ENCODE measurements at regions not wholly inside any gene's neighbourhood (a gene's known extent, or its start where the extent isn't known, plus 50 kb on each side); places are given as distances from the start of the nearest gene placed in this dataset.

DNA sequence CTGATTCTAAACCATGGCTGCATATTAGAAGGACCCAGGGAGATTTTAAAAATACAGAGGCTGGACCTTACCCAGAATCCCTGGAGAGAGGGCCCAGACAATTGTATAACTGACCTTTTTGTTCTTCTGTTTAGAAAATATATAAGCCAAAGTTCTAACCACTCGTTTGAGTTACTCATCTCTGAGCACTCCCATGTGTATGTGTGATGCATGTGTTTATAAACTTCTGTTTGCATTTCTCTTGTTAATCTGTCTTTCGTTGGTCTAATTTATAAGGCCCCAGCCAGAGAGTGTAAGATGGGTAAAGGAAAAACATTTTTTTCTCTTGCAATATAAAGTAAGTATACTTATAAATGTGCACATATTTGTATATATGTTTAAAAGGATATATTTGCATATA is 443.9 kb downstream of the ZNF608 start:
- H3K4me3 ChIP-seq (ENCODE audit: control insufficient read depth, low read depth, low read length): no peak overlapping the region
- DNase-seq (ENCODE audit: low read depth): peak; percentile 85
- TF ChIP-seq, protein P1, sequence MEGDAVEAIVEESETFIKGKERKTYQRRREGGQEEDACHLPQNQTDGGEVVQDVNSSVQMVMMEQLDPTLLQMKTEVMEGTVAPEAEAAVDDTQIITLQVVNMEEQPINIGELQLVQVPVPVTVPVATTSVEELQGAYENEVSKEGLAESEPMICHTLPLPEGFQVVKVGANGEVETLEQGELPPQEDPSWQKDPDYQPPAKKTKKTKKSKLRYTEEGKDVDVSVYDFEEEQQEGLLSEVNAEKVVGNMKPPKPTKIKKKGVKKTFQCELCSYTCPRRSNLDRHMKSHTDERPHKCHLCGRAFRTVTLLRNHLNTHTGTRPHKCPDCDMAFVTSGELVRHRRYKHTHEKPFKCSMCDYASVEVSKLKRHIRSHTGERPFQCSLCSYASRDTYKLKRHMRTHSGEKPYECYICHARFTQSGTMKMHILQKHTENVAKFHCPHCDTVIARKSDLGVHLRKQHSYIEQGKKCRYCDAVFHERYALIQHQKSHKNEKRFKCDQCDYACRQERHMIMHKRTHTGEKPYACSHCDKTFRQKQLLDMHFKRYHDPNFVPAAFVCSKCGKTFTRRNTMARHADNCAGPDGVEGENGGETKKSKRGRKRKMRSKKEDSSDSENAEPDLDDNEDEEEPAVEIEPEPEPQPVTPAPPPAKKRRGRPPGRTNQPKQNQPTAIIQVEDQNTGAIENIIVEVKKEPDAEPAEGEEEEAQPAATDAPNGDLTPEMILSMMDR (conservative IDR thresholded peaks at IDR 0.05; ENCODE audit: control insufficient read depth, insufficient read depth, low read depth, low read length): no peak

DNA sequence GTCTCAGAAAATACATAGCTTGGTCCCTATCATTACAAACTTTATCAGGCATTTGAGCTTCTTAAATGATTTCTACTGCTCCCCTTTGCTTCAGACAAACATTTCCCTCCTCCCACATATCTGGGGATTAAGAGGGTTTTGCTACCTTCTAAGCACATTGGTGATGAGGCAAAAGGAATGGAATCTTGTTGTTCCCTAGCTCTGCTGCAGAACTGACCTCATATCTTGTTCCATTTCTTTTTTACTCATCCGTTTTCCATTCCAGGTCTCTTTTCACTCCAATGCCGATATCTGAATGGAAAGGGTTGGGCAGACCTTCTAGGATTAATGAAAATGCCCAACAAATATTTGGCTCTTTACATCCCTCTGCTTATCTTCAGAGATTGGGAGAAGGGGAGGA is 444.6 kb downstream of the ZNF608 start:
- peak; percentile 81 for DNase-seq (ENCODE audit: low read depth)
- H3K4me3 ChIP-seq (ENCODE audit: control insufficient read depth, low read depth, low read length): no peak overlapping the region
- TF ChIP-seq, protein P1 (conservative IDR thresholded peaks at IDR 0.05; ENCODE audit: control insufficient read depth, insufficient read depth, low read depth, low read length): no peak

- DNase-seq (ENCODE audit: low read depth): no peak
- no peak overlapping the region for H3K4me3 ChIP-seq (ENCODE audit: control insufficient read depth, low read depth, low read length)
- TF ChIP-seq, protein P1 (conservative IDR thresholded peaks at IDR 0.05; ENCODE audit: control insufficient read depth, insufficient read depth, low read depth, low read length): no peak
Measured at GRCh38 chr5:124300815-124301621, 445.4 kb downstream of the ZNF608 start.

- no peak for DNase-seq (ENCODE audit: low read depth)
- no peak overlapping the region for H3K4me3 ChIP-seq (ENCODE audit: control insufficient read depth, low read depth, low read length)
- TF ChIP-seq, protein P1 (conservative IDR thresholded peaks at IDR 0.05; ENCODE audit: control insufficient read depth, insufficient read depth, low read depth, low read length): no peak
Measured at GRCh38 chr5:124297826-124298225, 448.6 kb downstream of the ZNF608 start.

GRCh38 chr5:124292322-124292855 is 454.1 kb downstream of the ZNF608 start:
- no peak for DNase-seq (ENCODE audit: low read depth)
- no peak overlapping the region for H3K4me3 ChIP-seq (ENCODE audit: control insufficient read depth, low read depth, low read length)
- TF ChIP-seq, protein P1 (conservative IDR thresholded peaks at IDR 0.05; ENCODE audit: control insufficient read depth, insufficient read depth, low read depth, low read length): no peak

GRCh38 chr5:124289641-124290311 is 456.7 kb downstream of the ZNF608 start:
- TF ChIP-seq, protein P1 (conservative IDR thresholded peaks at IDR 0.05; ENCODE audit: control insufficient read depth, insufficient read depth, low read depth, low read length): no peak
- no peak for DNase-seq (ENCODE audit: low read depth)
- H3K4me3 ChIP-seq (ENCODE audit: control insufficient read depth, low read depth, low read length): no peak overlapping the region

All from fibroblast of mammary gland (primary cell).